Upper lobe of left lung (tissue), 4 donors: ENCODE measurements at regions not wholly inside any gene's neighbourhood (a gene's known extent, or its start where the extent isn't known, plus 50 kb on each side); places are given as distances from the start of the nearest gene placed in this dataset.

ENCODE experiments used
- POLR2AphosphoS5 ChIP-seq, 2 donors: sonication (generic); formaldehyde crosslinking; IDR thresholded peaks; one replicate each; pipeline ENCODE4 v1.5.1; 2017; ENCODE audit warnings: antibody characterized with exemption in 2 of 2
- TF ChIP-seq, protein P1 (sequence below), 6 experiments: fragments of 450-650 bp in 4 of 6; fragments of 200-600 bp in 2 of 6; sonication (generic) in 2 of 6; IDR thresholded peaks; one replicate each; pipeline ENCODE4 v1.5.1; 2016 to 2019; ENCODE audit warnings: antibody characterized with exemption in 6 of 6

DNA sequence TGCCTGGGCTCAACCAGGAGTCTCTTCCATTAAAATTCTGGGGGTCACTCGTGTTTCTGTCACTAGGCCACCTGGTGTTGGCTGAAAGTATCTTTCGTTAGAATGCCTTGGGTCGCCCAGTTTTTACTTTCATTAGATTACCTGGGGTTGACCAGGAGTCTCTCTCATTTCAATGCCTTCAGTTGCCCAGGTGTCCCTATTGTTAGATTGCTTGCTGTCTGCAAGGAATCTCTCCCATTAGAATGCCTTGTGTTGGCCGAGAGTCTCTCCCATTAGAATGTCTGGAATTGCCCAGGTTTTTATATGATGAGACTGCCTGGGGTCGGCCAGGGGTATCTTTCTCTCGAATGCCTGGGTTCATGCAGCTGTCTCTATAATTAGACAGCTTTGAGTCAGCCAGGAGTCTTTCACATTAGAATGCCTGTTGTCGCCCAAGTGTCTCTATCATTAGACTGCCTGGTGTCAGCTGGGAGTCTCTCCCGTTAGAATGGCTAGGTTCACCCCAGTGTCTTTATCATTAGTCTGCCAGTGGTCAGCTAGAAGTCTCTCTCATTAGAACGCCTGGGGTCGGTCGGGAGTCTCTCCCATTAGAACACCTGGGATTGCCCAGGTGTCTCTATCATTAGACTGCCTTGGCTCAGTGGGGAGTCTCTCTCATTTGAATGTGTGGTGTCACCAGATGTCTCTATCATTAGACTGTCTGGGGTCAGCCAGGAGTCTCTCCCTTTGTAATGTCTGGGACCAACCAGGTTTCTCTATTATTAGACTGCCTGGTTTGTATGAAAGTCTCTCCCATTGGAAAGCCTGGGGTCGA lies 1446.8 kb downstream of the UQCRFS1 start:
- TF ChIP-seq POLR2AphosphoS5 (IDR thresholded peaks at IDR 0.05) = no peak
- TF ChIP-seq, protein P1, sequence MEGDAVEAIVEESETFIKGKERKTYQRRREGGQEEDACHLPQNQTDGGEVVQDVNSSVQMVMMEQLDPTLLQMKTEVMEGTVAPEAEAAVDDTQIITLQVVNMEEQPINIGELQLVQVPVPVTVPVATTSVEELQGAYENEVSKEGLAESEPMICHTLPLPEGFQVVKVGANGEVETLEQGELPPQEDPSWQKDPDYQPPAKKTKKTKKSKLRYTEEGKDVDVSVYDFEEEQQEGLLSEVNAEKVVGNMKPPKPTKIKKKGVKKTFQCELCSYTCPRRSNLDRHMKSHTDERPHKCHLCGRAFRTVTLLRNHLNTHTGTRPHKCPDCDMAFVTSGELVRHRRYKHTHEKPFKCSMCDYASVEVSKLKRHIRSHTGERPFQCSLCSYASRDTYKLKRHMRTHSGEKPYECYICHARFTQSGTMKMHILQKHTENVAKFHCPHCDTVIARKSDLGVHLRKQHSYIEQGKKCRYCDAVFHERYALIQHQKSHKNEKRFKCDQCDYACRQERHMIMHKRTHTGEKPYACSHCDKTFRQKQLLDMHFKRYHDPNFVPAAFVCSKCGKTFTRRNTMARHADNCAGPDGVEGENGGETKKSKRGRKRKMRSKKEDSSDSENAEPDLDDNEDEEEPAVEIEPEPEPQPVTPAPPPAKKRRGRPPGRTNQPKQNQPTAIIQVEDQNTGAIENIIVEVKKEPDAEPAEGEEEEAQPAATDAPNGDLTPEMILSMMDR (IDR thresholded peaks at IDR 0.05) = no peak
